HFFc6 (cell line): ENCODE measurements at regions not wholly inside any gene's neighbourhood (a gene's known extent, or its start where the extent isn't known, plus 50 kb on each side); places are given as distances from the start of the nearest gene placed in this dataset.

ENCODE experiments used
- DNase-seq: peaks from one replicate; pipeline ENCODE4 v3.0.0-alpha.2; 2018
- H3K27ac Mint-ChIP-seq: 2 replicates; pipeline ENCODE4 v1.8.0; 2020; ENCODE audit warnings: mild to moderate bottlenecking, mixed read lengths
- H3K27me3 Mint-ChIP-seq: 2 replicates; pipeline ENCODE4 v1.8.0; 2021; ENCODE audit warnings: mild to moderate bottlenecking, moderate library complexity, mixed read lengths; ENCODE audit not compliant: insufficient read depth
- H3K36me3 Mint-ChIP-seq: 2 replicates; pipeline ENCODE4 v1.8.0; 2021; ENCODE audit warnings: low read depth, mixed read lengths
- H3K4me1 Mint-ChIP-seq: 2 replicates; pipeline ENCODE4 v1.8.0; 2020; ENCODE audit warnings: low read depth, mixed read lengths
- H3K4me3 Mint-ChIP-seq: 2 replicates; pipeline ENCODE4 v1.8.0; 2020; ENCODE audit warnings: mild to moderate bottlenecking, moderate library complexity, mixed read lengths
- H3K9me3 Mint-ChIP-seq: 2 replicates; pipeline ENCODE4 v1.8.0; 2020; ENCODE audit warnings: mild to moderate bottlenecking, mixed read lengths
- TF ChIP-seq, protein P1 (sequence below): fragments of 200-600 bp; sonication (generic); IDR thresholded peaks from 2 replicates; pipeline ENCODE4 v1.5.0; 2021; ENCODE audit warnings: antibody characterized with exemption, mild to moderate bottlenecking

DNA sequence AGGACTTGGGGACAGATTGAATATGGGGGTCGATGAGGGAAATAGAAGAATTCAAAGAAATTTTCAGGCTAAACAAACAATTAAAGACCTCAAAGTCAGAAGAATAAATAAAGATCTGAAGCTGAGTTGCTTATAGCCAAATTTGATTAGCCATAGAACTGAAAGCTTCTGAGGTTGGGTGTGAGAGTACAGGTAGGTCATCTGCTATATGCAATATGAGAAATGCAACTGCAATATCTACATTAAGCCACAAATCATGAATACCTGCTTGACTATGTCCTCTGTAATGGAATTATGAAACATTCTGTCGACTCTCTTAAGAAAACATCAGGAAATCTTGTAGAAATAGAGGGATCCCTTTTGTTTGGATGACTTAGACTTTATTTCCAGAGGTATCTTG is 192.1 kb upstream of the PCDH15 start:
- no peak overlapping the region for H3K27ac Mint-ChIP-seq
- DNase-seq, result no peak
- no peaks in the 10 kb centered on the region for H3K27me3 Mint-ChIP-seq
- H3K4me1 Mint-ChIP-seq, result no peaks in the 10 kb centered on the region
- TF ChIP-seq, protein P1, sequence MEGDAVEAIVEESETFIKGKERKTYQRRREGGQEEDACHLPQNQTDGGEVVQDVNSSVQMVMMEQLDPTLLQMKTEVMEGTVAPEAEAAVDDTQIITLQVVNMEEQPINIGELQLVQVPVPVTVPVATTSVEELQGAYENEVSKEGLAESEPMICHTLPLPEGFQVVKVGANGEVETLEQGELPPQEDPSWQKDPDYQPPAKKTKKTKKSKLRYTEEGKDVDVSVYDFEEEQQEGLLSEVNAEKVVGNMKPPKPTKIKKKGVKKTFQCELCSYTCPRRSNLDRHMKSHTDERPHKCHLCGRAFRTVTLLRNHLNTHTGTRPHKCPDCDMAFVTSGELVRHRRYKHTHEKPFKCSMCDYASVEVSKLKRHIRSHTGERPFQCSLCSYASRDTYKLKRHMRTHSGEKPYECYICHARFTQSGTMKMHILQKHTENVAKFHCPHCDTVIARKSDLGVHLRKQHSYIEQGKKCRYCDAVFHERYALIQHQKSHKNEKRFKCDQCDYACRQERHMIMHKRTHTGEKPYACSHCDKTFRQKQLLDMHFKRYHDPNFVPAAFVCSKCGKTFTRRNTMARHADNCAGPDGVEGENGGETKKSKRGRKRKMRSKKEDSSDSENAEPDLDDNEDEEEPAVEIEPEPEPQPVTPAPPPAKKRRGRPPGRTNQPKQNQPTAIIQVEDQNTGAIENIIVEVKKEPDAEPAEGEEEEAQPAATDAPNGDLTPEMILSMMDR, result no peak
- H3K4me3 Mint-ChIP-seq, result no peak overlapping the region
- peaks cover 32% of the 10 kb centered on the region for H3K9me3 Mint-ChIP-seq
- no peaks in the 10 kb centered on the region for H3K36me3 Mint-ChIP-seq

DNA sequence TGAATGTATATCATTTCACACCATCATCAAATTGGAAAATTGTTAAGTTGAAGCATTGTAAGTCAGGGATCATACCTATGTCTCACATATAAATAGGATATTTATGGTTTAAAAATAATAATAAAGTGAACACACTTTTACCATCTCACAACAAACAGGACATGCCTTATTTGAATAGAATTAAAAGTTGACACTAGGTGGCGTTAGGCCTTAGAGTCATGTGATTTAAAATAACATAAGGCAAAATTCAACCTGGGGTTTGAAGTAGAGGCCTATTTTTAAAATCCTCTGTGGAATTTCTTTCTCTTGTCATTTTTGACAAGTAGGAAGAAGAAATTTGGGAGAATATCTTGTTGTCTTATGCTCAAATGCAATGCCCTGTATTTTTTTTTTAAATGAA is 184.7 kb upstream of the PCDH15 start:
- H3K27me3 Mint-ChIP-seq, result no peaks in the 10 kb centered on the region; the same call in 1 of the 2 replicates
- no peak overlapping the region for H3K4me3 Mint-ChIP-seq
- H3K27ac Mint-ChIP-seq, result no peak overlapping the region
- DNase-seq, result no peak
- TF ChIP-seq, protein P1, result peak; percentile 60; the same call in 1 of the 2 replicates
- H3K36me3 Mint-ChIP-seq, result no peaks in the 10 kb centered on the region
- H3K9me3 Mint-ChIP-seq, result peaks cover 37% of the 10 kb centered on the region
- H3K4me1 Mint-ChIP-seq, result no peaks in the 10 kb centered on the region

DNA sequence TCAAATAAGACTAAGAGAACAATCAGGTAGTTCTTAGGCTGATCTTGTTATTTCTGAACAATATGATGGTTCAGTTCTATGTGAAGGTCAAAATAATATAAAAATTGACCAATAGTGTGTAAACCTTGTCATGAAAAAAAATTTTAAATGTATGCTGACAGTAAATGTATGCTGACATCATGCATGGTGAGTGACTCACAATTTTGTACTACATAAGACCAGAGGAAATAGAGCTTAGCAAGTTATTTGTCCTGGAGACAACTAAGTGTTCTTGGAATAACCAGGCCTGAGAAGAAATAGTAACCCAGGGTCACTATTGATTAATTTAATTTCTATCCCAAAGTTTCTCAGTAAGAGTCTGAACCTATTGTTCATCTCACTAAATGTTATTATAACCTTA is 182.2 kb upstream of the PCDH15 start:
- TF ChIP-seq, protein P1, result no peak
- Mint-ChIP-seq H3K4me1 (no peaks in the 10 kb centered on the region), H3K36me3 (no peaks in the 10 kb centered on the region), H3K27me3 (no peaks in the 10 kb centered on the region; the same call in 1 of the 2 replicates), H3K9me3 (peaks cover 25% of the 10 kb centered on the region), H3K4me3 (no peak overlapping the region), H3K27ac (no peak overlapping the region)
- no peak for DNase-seq

DNA sequence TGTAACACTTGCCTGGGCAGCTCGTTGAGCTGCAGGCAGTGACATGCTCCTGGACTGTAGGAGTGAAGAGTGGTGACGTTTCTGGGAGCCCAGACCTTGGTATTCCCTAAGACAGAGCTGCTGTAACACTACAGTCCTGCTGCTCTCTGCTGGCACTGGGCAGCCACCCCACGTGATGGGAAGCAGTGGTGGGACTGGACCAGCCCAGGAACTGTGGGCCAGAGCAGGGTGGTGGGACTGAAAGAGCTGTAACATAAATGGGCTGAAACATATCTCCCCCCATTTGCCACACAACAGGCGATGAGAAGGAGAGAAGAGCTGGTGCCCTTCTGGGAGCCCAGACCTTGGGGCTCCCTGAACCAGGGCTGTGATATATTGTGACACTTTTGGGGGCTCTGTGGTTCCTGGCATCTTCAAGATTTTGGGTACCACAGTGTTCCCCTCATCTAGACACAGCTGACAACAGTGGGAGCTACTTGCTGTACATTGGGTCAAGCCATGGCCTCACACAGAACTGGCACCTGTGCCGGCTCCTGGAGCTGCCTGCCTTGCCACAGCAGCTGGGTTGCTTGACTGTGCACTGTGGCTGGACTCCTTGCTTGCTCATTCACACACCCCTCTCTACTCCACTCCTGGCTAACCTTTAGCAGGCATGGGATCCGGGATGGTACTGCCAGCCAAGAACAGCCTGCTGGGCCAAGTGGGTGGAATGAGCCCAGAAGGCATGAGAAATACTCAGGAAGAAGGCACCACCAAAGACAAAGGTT is 161.3 kb upstream of the PCDH15 start:
- H3K36me3 Mint-ChIP-seq, result no peaks in the 10 kb centered on the region
- no peak for DNase-seq
- H3K4me3 Mint-ChIP-seq, result no peak overlapping the region
- H3K27ac Mint-ChIP-seq, result no peak overlapping the region
- TF ChIP-seq, protein P1, result no peak
- H3K9me3 Mint-ChIP-seq, result peaks cover 36% of the 10 kb centered on the region
- H3K27me3 Mint-ChIP-seq, result peaks cover 1% of the 10 kb centered on the region; the same call in 1 of the 2 replicates
- no peaks in the 10 kb centered on the region for H3K4me1 Mint-ChIP-seq

DNA sequence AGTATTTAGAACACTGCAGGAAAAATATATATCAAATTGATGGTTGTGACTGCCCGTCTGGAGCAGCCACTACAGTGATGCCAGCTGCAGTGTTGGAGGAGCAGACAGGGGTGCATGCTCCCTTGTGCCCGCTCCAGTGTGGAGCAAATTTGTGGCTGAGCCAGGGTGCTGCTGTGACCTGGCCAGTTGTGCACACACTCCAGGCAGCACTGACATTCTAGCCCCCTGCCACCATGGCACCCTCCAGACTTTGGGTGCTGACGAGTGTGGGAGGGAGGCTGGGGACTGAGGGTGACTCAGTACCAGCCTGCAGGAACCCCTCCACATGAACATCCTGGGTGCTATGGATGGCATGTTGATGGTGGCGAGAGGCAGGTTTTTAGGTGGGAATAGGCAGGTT is 160.0 kb upstream of the PCDH15 start:
- TF ChIP-seq, protein P1, result no peak
- peaks cover 32% of the 10 kb centered on the region for H3K9me3 Mint-ChIP-seq
- DNase-seq, result no peak
- H3K4me3 Mint-ChIP-seq, result no peak overlapping the region
- H3K36me3 Mint-ChIP-seq, result no peaks in the 10 kb centered on the region
- no peak overlapping the region for H3K27ac Mint-ChIP-seq
- H3K27me3 Mint-ChIP-seq, result peaks cover 1% of the 10 kb centered on the region; the same call in 1 of the 2 replicates
- no peaks in the 10 kb centered on the region for H3K4me1 Mint-ChIP-seq
